ENCODE measurements at regions not wholly inside any gene's neighbourhood (a gene's known extent, or its start where the extent isn't known, plus 50 kb on each side); places are given as distances from the start of the nearest gene placed in this dataset.
"Not testable (repeated sequence)": the region's sequence is repeated elsewhere in the genome, so short reads cannot be mapped to it uniquely, and the experiment has no call there.

GRCh38 chr1:88571506-88571905, 112.6 kb upstream of the PKN2 start:
- DNase-seq (ENCODE audit: low read depth), result no peak
- no peak for TF ChIP-seq CTCF (IDR thresholded peaks at IDR 0.05; ENCODE audit: insufficient read depth, low read depth, low read length, missing control alignments)

GRCh38 chr1:88579598-88579997, 104.5 kb upstream of the PKN2 start:
- TF ChIP-seq CTCF (IDR thresholded peaks at IDR 0.05; ENCODE audit: insufficient read depth, low read depth, low read length, missing control alignments), result no peak
- no peak for DNase-seq (ENCODE audit: low read depth)

More at GRCh38 chr1:88571506-88571905, 112.6 kb upstream of the PKN2 start:
- H3K4me3 ChIP-seq (ENCODE audit: low read depth, low read length), result no peak overlapping the region

GRCh38 chr1:88581703-88582102, 102.4 kb upstream of the PKN2 start:
- no peak for TF ChIP-seq CTCF (IDR thresholded peaks at IDR 0.05; ENCODE audit: insufficient read depth, low read depth, low read length, missing control alignments)
- H3K4me3 ChIP-seq (ENCODE audit: low read depth, low read length), result no peak overlapping the region
- no peak for DNase-seq (ENCODE audit: low read depth)

More at GRCh38 chr1:88579598-88579997, 104.5 kb upstream of the PKN2 start:
- H3K4me3 ChIP-seq (ENCODE audit: low read depth, low read length), result no peak overlapping the region

GRCh38 chr1:88593358-88593757, 90.7 kb upstream of the PKN2 start:
- DNase-seq (ENCODE audit: low read depth), result no peak
- no peak for TF ChIP-seq CTCF (IDR thresholded peaks at IDR 0.05; ENCODE audit: insufficient read depth, low read depth, low read length, missing control alignments)
- H3K4me3 ChIP-seq (ENCODE audit: low read depth, low read length), result no peak overlapping the region

GRCh38 chr1:88595355-88596002, 88.6 kb upstream of the PKN2 start:
- TF ChIP-seq CTCF (IDR thresholded peaks at IDR 0.05; ENCODE audit: insufficient read depth, low read depth, low read length, missing control alignments), result peak; percentile 29
- DNase-seq (ENCODE audit: low read depth), result peak; percentile 40
- no peak overlapping the region for H3K4me3 ChIP-seq (ENCODE audit: low read depth, low read length)

- H3K4me3 ChIP-seq (ENCODE audit: low read depth, low read length); DNase-seq (ENCODE audit: low read depth): not testable (repeated sequence)
These were observed 86.1 kb upstream of the PKN2 start for GRCh38 chr1:88597973-88598372.

GRCh38 chr1:88608139-88608943, 75.7 kb upstream of the PKN2 start:
- peak; percentile 60 for TF ChIP-seq CTCF (IDR thresholded peaks at IDR 0.05; ENCODE audit: insufficient read depth, low read depth, low read length, missing control alignments)
- H3K4me3 ChIP-seq (ENCODE audit: low read depth, low read length), result no peak overlapping the region
- peak; percentile 38 for DNase-seq (ENCODE audit: low read depth)
